HFF-Myc (cell line): ENCODE measurements at regions not wholly inside any gene's neighbourhood (a gene's known extent, or its start where the extent isn't known, plus 50 kb on each side); places are given as distances from the start of the nearest gene placed in this dataset.

Source experiments
- DNase-seq: peaks from one replicate; pipeline ENCODE4 v3.0.0-alpha.2; 2011; ENCODE audit warnings: low read depth; ENCODE audit errors: extremely low read depth
- H3K4me3 ChIP-seq: replicated peaks from 2 replicates; pipeline ENCODE4 v1.5.1; 2011; ENCODE audit warnings: low read depth, mild to moderate bottlenecking, control low read depth, low read length
- TF ChIP-seq, protein P1 (sequence below): IDR thresholded peaks from 2 replicates; pipeline ENCODE4 v1.5.1; 2012; ENCODE audit warnings: mild to moderate bottlenecking, low read depth, low read length, control low read depth; ENCODE audit errors: missing control alignments

DNA sequence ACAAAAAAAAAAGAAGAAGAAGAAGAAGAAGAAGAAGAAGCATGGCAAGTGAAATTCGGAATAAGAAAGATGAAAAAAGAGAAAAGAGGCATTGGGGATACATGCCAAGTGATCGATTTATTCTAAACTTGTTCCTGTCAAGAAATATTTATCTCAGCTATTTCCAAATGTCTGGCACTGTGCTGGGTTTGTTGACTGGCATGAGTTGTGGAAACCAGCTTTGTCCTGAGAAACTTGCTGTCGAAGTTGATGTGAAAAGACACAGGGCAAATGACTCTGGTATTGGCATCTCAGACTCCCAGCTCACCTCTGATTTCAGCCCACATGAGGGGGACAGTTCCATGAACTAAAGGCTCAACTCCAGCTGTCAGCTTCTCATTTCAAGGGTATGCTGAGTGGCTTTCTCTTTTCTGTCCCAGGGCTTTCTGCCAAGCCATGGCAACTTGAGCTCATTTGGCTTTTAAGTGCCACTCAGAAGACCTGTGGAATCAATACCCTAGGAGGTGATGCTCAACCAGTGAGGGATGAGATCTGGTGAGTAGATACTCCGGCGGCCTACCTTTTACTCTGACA lies 253.3 kb upstream of the JAG1 start:
- TF ChIP-seq, protein P1, sequence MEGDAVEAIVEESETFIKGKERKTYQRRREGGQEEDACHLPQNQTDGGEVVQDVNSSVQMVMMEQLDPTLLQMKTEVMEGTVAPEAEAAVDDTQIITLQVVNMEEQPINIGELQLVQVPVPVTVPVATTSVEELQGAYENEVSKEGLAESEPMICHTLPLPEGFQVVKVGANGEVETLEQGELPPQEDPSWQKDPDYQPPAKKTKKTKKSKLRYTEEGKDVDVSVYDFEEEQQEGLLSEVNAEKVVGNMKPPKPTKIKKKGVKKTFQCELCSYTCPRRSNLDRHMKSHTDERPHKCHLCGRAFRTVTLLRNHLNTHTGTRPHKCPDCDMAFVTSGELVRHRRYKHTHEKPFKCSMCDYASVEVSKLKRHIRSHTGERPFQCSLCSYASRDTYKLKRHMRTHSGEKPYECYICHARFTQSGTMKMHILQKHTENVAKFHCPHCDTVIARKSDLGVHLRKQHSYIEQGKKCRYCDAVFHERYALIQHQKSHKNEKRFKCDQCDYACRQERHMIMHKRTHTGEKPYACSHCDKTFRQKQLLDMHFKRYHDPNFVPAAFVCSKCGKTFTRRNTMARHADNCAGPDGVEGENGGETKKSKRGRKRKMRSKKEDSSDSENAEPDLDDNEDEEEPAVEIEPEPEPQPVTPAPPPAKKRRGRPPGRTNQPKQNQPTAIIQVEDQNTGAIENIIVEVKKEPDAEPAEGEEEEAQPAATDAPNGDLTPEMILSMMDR: no peak
- DNase-seq: no peak
- H3K4me3 ChIP-seq: no peak overlapping the region

DNA sequence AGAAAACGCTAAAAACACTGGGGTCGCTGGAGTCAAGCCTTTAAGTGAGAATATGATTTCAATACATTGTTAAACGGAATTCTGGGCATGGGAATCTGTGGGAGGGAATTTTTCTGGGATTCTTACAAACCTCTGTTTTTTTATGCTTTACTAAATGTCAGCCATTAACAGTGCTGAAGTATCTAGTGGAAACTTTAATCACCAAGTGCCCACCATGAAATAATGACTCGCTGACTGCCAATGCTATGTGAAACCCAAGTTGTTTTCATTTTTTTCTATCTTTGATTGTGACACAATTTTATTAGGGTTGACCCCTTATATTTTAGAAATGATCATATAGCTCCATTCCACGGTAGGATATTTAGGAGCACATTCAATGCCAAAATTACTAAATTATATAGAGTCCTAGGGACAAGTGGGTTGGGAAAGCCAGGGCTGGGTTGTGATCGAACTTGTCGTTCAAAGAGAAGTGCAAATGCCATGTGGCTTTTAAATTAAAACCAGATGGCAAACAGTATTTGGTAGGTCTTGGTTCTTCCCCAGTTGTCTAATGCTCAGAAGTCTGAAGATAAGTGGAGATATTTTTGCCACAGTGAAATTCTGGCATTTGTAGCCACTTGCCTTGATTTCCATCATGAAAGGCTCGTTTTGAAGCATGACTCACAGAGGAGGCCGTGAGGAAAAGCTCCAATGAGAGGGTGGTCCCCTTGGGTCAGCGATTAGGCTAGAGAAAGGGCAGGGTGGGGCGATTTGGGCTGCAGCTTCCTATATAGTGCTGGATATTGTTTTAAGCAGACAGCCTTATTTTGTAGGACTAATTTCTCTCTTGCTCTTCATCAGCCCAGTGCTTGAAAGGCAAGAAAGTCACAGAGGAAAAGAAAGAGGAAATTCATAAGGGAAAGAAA lies 254.4 kb upstream of the JAG1 start:
- no peak for DNase-seq
- TF ChIP-seq, protein P1: no peak
- no peak overlapping the region for H3K4me3 ChIP-seq

DNA sequence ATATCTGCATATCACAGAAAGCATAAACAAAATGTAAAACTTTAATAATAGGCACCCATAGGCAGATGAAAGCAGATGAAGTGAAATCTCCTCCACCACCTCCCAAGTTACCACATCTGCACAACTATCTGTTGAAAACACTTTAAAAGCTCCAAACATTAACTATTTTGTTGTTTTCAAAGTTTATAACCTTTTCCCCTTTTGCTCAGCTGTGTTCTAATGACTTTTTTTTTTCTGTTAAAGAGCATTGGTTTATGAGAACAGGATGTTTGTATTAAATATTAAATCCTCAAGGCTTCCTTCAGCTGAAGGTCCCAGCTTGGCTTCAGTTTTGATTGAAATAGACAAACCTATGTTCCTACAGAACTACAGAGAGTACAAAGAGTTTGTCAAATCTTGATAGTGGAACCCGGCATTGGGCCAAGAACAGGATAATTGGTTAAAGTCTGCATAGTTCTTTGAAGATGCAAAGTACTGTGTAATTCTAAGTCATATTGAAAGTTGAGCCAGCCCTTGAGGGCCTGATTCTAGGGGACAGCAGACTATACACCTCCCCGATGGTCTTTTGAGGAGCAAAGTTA lies 255.1 kb upstream of the JAG1 start:
- TF ChIP-seq, protein P1: no peak
- DNase-seq: no peak

DNA sequence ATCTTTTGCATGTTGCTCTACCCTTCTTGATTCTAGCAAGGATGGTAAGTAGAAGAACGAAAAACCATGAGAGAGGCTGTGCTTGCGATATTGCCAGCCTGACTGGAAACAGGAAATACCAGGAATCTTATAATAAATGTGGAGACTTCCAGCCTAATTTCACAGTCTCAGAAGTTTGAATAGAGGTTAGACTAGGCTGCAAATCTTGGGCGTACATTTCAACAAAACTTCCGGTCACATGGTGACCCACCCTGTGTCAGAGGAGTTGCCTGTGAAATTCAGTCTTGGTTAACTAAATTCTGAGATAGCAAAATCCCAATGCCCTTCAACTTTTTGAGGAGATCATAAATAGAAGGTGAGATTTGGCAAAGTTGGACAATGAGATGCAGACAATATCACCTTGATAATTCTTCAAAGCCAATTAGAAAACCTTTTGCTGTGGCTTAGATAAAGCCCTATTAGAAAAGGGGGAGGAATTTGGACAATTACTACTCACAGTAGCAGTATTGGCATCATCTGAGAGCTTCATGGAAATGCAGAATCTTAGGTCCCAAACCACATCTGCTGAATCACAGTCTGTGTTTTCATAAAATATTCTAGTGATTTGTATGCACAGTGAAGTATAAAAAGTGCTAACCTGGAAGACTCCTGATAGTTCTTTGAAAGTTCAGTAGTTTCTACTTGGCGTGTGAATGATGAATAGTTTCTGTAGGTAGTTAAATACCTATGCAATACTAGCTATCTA lies 262.0 kb upstream of the JAG1 start:
- no peak overlapping the region for H3K4me3 ChIP-seq
- DNase-seq: no peak
- TF ChIP-seq, protein P1: no peak

More for the DNA sequence above, 255.1 kb upstream of the JAG1 start:
- no peak overlapping the region for H3K4me3 ChIP-seq

DNA sequence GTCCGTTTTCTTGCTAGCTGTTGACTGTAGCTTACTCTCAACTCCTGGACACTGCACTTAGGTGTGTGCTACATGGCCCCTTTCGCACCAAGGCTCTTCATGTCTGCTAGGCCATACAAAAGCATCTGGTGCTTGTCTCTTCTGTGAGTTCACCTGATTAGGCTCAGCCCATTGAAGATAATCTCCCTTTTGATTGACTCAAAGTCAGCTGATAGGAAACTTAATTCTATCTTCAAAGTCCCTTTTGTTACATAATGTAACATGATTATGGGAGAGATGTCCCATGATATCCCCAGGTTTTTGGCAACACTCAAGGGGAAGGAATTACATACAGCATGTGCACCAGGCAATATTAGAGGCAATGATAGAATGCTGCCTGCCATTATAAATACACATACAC lies 263.0 kb upstream of the JAG1 start:
- no peak overlapping the region for H3K4me3 ChIP-seq
- DNase-seq: no peak
- TF ChIP-seq, protein P1: no peak

DNA sequence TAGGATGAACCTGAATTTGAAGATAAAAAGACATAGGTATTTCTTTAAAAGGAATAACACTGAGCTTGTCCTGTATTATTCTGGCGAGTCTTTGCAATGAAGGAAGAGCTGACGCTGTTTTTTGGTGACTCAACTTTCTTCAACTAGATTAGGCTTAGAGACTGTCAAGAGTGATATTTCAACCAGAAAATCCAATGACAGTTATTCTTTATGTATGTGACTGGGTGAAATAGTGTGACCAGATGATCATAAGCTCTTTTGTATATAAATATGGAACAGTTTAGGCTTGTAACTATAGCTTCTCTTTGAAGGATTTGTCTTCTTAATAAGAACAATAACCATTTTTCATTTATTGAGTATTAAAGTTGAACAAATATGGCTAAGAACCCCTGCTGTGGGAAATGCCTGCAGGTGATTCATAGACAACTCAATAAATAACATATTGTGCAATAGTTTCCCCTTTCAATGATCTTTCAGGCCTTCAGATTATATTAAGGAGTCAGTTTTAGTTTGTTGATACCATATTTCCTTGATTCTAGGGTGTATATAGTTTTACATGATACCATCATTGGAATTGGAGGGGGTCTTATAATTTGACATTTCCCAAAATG lies 265.6 kb upstream of the JAG1 start:
- DNase-seq: no peak
- TF ChIP-seq, protein P1: no peak
- no peak overlapping the region for H3K4me3 ChIP-seq
